Lung (tissue), 11 donors: ENCODE measurements at regions not wholly inside any gene's neighbourhood (a gene's known extent, or its start where the extent isn't known, plus 50 kb on each side); places are given as distances from the start of the nearest gene placed in this dataset.

Experiments used
- ATAC-seq: fragments of 200-7000 bp; cut with Tn5 transposase; one replicate; pipeline ENCODE4 v1.9.1; 2020; ENCODE audit warnings: moderate number of reproducible peaks; ENCODE audit not compliant: insufficient read depth, low FRiP score
- DNase-seq, 3 donors: peaks; one replicate each; pipeline ENCODE4 v3.0.0-alpha.2; 2013 to 2017
- H3K27ac ChIP-seq, 2 donors: one replicate each; pipeline ENCODE4 v1.5.1; 2013; ENCODE audit warnings: mild to moderate bottlenecking in 2 of 2, moderate library complexity in 2 of 2, control low read depth in 1 of 2, inconsistent platforms in 1 of 2, low read depth in 1 of 2, low read length in 1 of 2
- H3K27me3 ChIP-seq, 3 donors: one replicate each; pipeline ENCODE4 v1.5.1; 2013; ENCODE audit warnings: low read length in 2 of 3; ENCODE audit not compliant: control insufficient read depth in 3 of 3, insufficient read depth in 3 of 3
- H3K36me3 ChIP-seq, 4 donors: one replicate each; pipeline ENCODE4 v1.5.1; 2013; ENCODE audit warnings: low read length in 4 of 4, mild to moderate bottlenecking in 1 of 4, moderate library complexity in 1 of 4; ENCODE audit not compliant: control insufficient read depth in 4 of 4, insufficient read depth in 4 of 4
- H3K4me1 ChIP-seq, 5 donors: one replicate each; pipeline ENCODE4 v1.5.1; 2013; ENCODE audit warnings: low read length in 5 of 5, mild to moderate bottlenecking in 2 of 5, moderate library complexity in 1 of 5; ENCODE audit not compliant: control insufficient read depth in 5 of 5, insufficient read depth in 5 of 5
- H3K4me3 ChIP-seq: one replicate; pipeline ENCODE4 v1.5.1; 2013; ENCODE audit warnings: mild to moderate bottlenecking, control low read depth, moderate library complexity
- H3K9ac ChIP-seq, 2 donors: one replicate each; pipeline ENCODE4 v1.5.1; 2013; ENCODE audit warnings: low read length in 2 of 2, control low read depth in 1 of 2; ENCODE audit not compliant: insufficient read depth in 1 of 2
- H3K9me3 ChIP-seq, 4 donors: one replicate each; pipeline ENCODE4 v1.5.1; 2013; ENCODE audit warnings: low read length in 3 of 4, mild to moderate bottlenecking in 1 of 4, moderate library complexity in 1 of 4; ENCODE audit not compliant: control insufficient read depth in 4 of 4, insufficient read depth in 3 of 4
- CTCF ChIP-seq: IDR thresholded peaks from 2 replicates; pipeline ENCODE4 v1.5.1; 2012; ENCODE audit warnings: mild to moderate bottlenecking; ENCODE audit errors: control extremely low read depth, extremely low read depth
- WGBS, 2 donors: extraction: QIAGEN DNeasy Blood & Tissue Kit; methylation state at CpG; one replicate each; pipeline ENCODE4 v1.1.7; 2013; 5-methylcytosine and 5-hydroxymethylcytosine counted together
- donor health status: control.
- donor health status: control.
- donor health status: Bipolar disorder and iron deficiency.
- donor health status: healthy.
- donor health status: DM: yes; HTN: yes; CAD: no.

GRCh38 chr10:64501807-64502206, 980.6 kb downstream of the REEP3 start:
- peak in 2 of 3 donors; percentile 18 to 38 for DNase-seq
- no peaks in the 10 kb centered on the region for H3K27me3 ChIP-seq
- no peaks in the 10 kb centered on the region for H3K36me3 ChIP-seq
- ATAC-seq: no peak
- H3K4me1 ChIP-seq: peaks cover 0 to 7% (median 0%) of the 10 kb centered on the region in 5 donors
- H3K4me3 ChIP-seq: no peak overlapping the region
- no peaks in the 10 kb centered on the region for H3K9me3 ChIP-seq
- TF ChIP-seq CTCF: no peak
- no peak overlapping the region for H3K9ac ChIP-seq
- H3K27ac ChIP-seq: no peak overlapping the region

- 77 to 84% methylated on average over 2 of the region's 2 CpGs for WGBS, 2 donors
- no peak for ATAC-seq
Observed at GRCh38 chr10:64502936-64503335, 981.7 kb downstream of the REEP3 start.

DNA sequence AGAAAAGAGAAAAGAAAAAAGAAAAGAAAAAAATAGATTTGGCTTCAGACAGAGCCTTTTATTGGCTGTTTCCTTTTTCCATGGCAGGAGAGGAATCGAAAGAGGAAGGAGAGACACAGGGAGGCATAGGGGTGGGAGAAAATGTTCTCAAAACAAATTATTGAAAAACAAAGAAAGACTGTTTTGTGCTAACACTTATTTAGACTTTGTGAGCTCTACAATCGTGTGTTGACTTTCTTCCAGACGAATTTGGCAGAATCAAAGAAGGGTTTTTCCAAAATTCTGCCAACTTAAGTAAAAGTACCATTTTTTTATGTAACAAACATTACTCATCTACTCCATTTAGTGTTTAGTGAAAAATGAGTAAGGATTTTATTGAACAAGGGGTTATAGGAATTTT, 982.2 kb downstream of the REEP3 start:
- WGBS, 2 donors: 64 to 79% methylated on average over 3 of the region's 3 CpGs
- no peak overlapping the region for H3K27ac ChIP-seq
- H3K27me3 ChIP-seq: no peaks in the 10 kb centered on the region
- H3K4me1 ChIP-seq: peaks cover 0 to 21% (median 0%) of the 10 kb centered on the region in 5 donors
- H3K4me3 ChIP-seq: no peak overlapping the region
- DNase-seq: peak in 2 of 3 donors; percentile 45 to 68
- no peak for TF ChIP-seq CTCF
- H3K9me3 ChIP-seq: no peaks in the 10 kb centered on the region
- no peak for ATAC-seq
- H3K36me3 ChIP-seq: no peaks in the 10 kb centered on the region
- no peak overlapping the region for H3K9ac ChIP-seq

More at GRCh38 chr10:64502936-64503335, 981.7 kb downstream of the REEP3 start:
- no peaks in the 10 kb centered on the region for H3K27me3 ChIP-seq
- H3K36me3 ChIP-seq: no peaks in the 10 kb centered on the region
- H3K4me3 ChIP-seq: no peak overlapping the region
- DNase-seq: no peak
- no peaks in the 10 kb centered on the region for H3K9me3 ChIP-seq
- no peak for TF ChIP-seq CTCF
- no peak overlapping the region for H3K27ac ChIP-seq
- peaks cover 0 to 16% (median 0%) of the 10 kb centered on the region in 5 donors for H3K4me1 ChIP-seq
- no peak overlapping the region for H3K9ac ChIP-seq

DNA sequence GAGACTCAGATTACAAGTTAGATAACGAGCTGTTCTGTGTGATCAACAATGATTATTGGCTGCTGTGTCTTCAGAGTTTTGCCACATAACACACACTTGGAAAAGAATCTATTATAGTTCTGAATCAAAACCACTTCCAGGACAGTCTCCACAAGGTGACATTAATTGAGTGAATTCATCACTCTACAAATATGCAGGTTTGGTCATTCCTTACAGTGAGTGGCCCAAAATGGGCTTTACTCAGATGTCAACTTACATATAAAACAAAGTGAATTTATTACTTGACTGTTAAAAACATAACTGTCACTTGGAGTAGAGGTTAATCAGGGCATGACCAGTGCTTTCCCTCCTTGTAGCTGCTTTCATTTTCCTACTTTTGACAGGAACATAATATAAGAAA, 984.3 kb downstream of the REEP3 start:
- 73 to 77% methylated on average over 1 of the region's 1 CpG for WGBS, 2 donors
- DNase-seq (no peak), ATAC-seq (no peak)
- Histone ChIP-seq H3K9me3 (no peaks in the 10 kb centered on the region), H3K27me3 (no peaks in the 10 kb centered on the region), H3K9ac (no peak overlapping the region), H3K4me3 (no peak overlapping the region), H3K36me3 (no peaks in the 10 kb centered on the region), H3K4me1 (peaks cover 0 to 22% (median 0%) of the 10 kb centered on the region in 5 donors), H3K27ac (no peak overlapping the region)
- TF ChIP-seq CTCF: no peak
